GM18870 (cell line): ENCODE measurements at regions not wholly inside any gene's neighbourhood (a gene's known extent, or its start where the extent isn't known, plus 50 kb on each side); places are given as distances from the start of the nearest gene placed in this dataset.

ENCODE experiments used
- ATAC-seq: cut with Tn5 transposase; IDR thresholded peaks from one replicate; pipeline ENCODE4 v1.9.1; 2021; ENCODE audit warnings: moderate library complexity; ENCODE audit not compliant: unreplicated experiment

- no peak for ATAC-seq
Observed at GRCh38 chr10:10503772-10504171, 513.9 kb upstream of the CELF2 start.

- no peak for ATAC-seq
Observed at GRCh38 chr10:10508211-10508610, 509.5 kb upstream of the CELF2 start.

GRCh38 chr10:10510179-10510578 is 507.5 kb upstream of the CELF2 start:
- ATAC-seq, result no peak

- no peak for ATAC-seq
Observed at GRCh38 chr10:10513067-10513466, 504.6 kb upstream of the CELF2 start.

- ATAC-seq, result no peak
Observed at GRCh38 chr10:10513898-10514297, 503.8 kb upstream of the CELF2 start.

GRCh38 chr10:10514797-10515196 is 502.9 kb upstream of the CELF2 start:
- no peak for ATAC-seq

GRCh38 chr10:10515479-10516204 is 502.0 kb upstream of the CELF2 start:
- no peak for ATAC-seq

GRCh38 chr10:10516346-10517130 is 501.1 kb upstream of the CELF2 start:
- no peak for ATAC-seq

- ATAC-seq, result no peak
Observed at GRCh38 chr10:10517866-10518265, 499.8 kb upstream of the CELF2 start.

- ATAC-seq, result no peak
Observed at GRCh38 chr10:10519674-10520073, 498.0 kb upstream of the CELF2 start.

GRCh38 chr10:10520491-10521385 is 496.9 kb upstream of the CELF2 start:
- ATAC-seq, result peak; percentile 98

GRCh38 chr10:10526846-10527245 is 490.8 kb upstream of the CELF2 start:
- ATAC-seq, result no peak

- no peak for ATAC-seq
Observed at GRCh38 chr10:10527861-10528562, 489.7 kb upstream of the CELF2 start.

GRCh38 chr10:10528563-10528910 is 489.1 kb upstream of the CELF2 start:
- no peak for ATAC-seq

GRCh38 chr10:10530313-10530712 is 487.4 kb upstream of the CELF2 start:
- no peak for ATAC-seq

- no peak for ATAC-seq
Observed at GRCh38 chr10:10532236-10532635, 485.4 kb upstream of the CELF2 start.

- ATAC-seq, result no peak
Observed at GRCh38 chr10:10532826-10533225, 484.8 kb upstream of the CELF2 start.

- ATAC-seq, result no peak
Observed at GRCh38 chr10:10533437-10533836, 484.2 kb upstream of the CELF2 start.

- no peak for ATAC-seq
Observed at GRCh38 chr10:10538326-10538725, 479.3 kb upstream of the CELF2 start.

GRCh38 chr10:10540398-10540797 is 477.3 kb upstream of the CELF2 start:
- no peak for ATAC-seq

GRCh38 chr10:10542477-10542876 is 475.2 kb upstream of the CELF2 start:
- no peak for ATAC-seq
